ENCODE measurements at regions not wholly inside any gene's neighbourhood (a gene's known extent, or its start where the extent isn't known, plus 50 kb on each side); places are given as distances from the start of the nearest gene placed in this dataset.

GRCh38 chr4:1512738-1513660 lies 106.8 kb upstream of the NKX1-1 start:
- intact Hi-C loops (cut with micrococcal nuclease): loop anchor here (1.0 to 2.0 kb wide), 2 partner anchors 156 to 383 kb away; no protein-coding TSS in a partner anchor

- intact Hi-C loops (cut with micrococcal nuclease): loop anchor here (2.0 kb wide), 1 partner anchor 155 kb away; no protein-coding TSS in a partner anchor
Observed at GRCh38 chr4:1512051-1512737, 106.0 kb upstream of the NKX1-1 start.

- intact Hi-C loops (cut with micrococcal nuclease): loop anchor here (2.0 kb wide), 1 partner anchor 155 kb away; no protein-coding TSS in a partner anchor
Observed at GRCh38 chr4:1511441-1512041, 105.3 kb upstream of the NKX1-1 start.

- intact Hi-C loops (cut with micrococcal nuclease): no loop called here
Observed at GRCh38 chr4:1510931-1511330, 104.7 kb upstream of the NKX1-1 start.

- intact Hi-C loops (cut with micrococcal nuclease): no loop called here
Observed at GRCh38 chr4:1509366-1509765, 103.1 kb upstream of the NKX1-1 start.

- intact Hi-C loops (cut with micrococcal nuclease): no loop called here
Observed at GRCh38 chr4:1508161-1509160, 102.2 kb upstream of the NKX1-1 start.

GRCh38 chr4:1506956-1507721 lies 100.9 kb upstream of the NKX1-1 start:
- intact Hi-C loops (cut with micrococcal nuclease): no loop called here

- intact Hi-C loops (cut with micrococcal nuclease): loop anchor here (1.0 kb wide), 1 partner anchor 19 kb away; no protein-coding TSS in a partner anchor
Observed at GRCh38 chr4:1505511-1506460, 99.5 kb upstream of the NKX1-1 start.

GRCh38 chr4:1504595-1505500 lies 98.6 kb upstream of the NKX1-1 start:
- intact Hi-C loops (cut with micrococcal nuclease): loop anchor here (1.0 kb wide), 1 partner anchor 19 kb away; no protein-coding TSS in a partner anchor

GRCh38 chr4:1503583-1504471 lies 97.6 kb upstream of the NKX1-1 start:
- intact Hi-C loops (cut with micrococcal nuclease): no loop called here

- intact Hi-C loops (cut with micrococcal nuclease): no loop called here
Observed at GRCh38 chr4:1502976-1503375, 96.7 kb upstream of the NKX1-1 start.

- intact Hi-C loops (cut with micrococcal nuclease): no loop called here
Observed at GRCh38 chr4:1502501-1502886, 96.3 kb upstream of the NKX1-1 start.

- intact Hi-C loops (cut with micrococcal nuclease): no loop called here
Observed at GRCh38 chr4:1501754-1502500, 95.7 kb upstream of the NKX1-1 start.

GRCh38 chr4:1500966-1501753 lies 94.9 kb upstream of the NKX1-1 start:
- intact Hi-C loops (cut with micrococcal nuclease): no loop called here

All from T-helper 1 cell treated with Interleukin-12 subunit alpha and Interleukin-12 subunit beta and Interleukin-4 antibody, amounts not matched to agents 30 ng/mL and 1 ng/mL, for 36 hours (primary cell).